ENCODE measurements at regions not wholly inside any gene's neighbourhood (a gene's known extent, or its start where the extent isn't known, plus 50 kb on each side); places are given as distances from the start of the nearest gene placed in this dataset.

- Mint-ChIP-seq H3K36me3 (ENCODE audit: low read depth) (peaks cover 2% of the 10 kb centered on the region), H3K4me1 (no peaks in the 10 kb centered on the region), H3K27me3 (ENCODE audit: low read depth, poor library complexity) (peaks cover 3% of the 10 kb centered on the region), H3K27ac (no peak overlapping the region), H3K4me3 (no peak overlapping the region), H3K9me3 (peaks cover 18% of the 10 kb centered on the region)
- TF ChIP-seq CTCF (IDR thresholded peaks at IDR 0.05), result no peak
- no peak for DNase-seq
These were observed 1190.3 kb upstream of the RAG2 start for GRCh38 chr11:37788141-37788877.

GRCh38 chr11:37786214-37786755 lies 1188.2 kb upstream of the RAG2 start:
- DNase-seq, result no peak
- Mint-ChIP-seq H3K27ac (no peak overlapping the region), H3K9me3 (peaks cover 36% of the 10 kb centered on the region), H3K36me3 (ENCODE audit: low read depth) (peaks cover 6% of the 10 kb centered on the region), H3K27me3 (ENCODE audit: low read depth, poor library complexity) (peaks cover 3% of the 10 kb centered on the region), H3K4me3 (no peak overlapping the region), H3K4me1 (no peaks in the 10 kb centered on the region)
- TF ChIP-seq CTCF (IDR thresholded peaks at IDR 0.05), result no peak

- H3K4me3 Mint-ChIP-seq, result no peak overlapping the region
- no peaks in the 10 kb centered on the region for H3K4me1 Mint-ChIP-seq
These were observed 1176.4 kb upstream of the RAG2 start for GRCh38 chr11:37774441-37774840.

GRCh38 chr11:37770145-37770544 lies 1172.1 kb upstream of the RAG2 start:
- no peaks in the 10 kb centered on the region for H3K27me3 Mint-ChIP-seq (ENCODE audit: low read depth, poor library complexity)
- H3K27ac Mint-ChIP-seq, result no peak overlapping the region
- no peak for TF ChIP-seq CTCF (IDR thresholded peaks at IDR 0.05)
- no peak overlapping the region for H3K4me3 Mint-ChIP-seq
- no peaks in the 10 kb centered on the region for H3K36me3 Mint-ChIP-seq (ENCODE audit: low read depth)
- H3K4me1 Mint-ChIP-seq, result no peaks in the 10 kb centered on the region
- DNase-seq, result no peak
- H3K9me3 Mint-ChIP-seq, result no peaks in the 10 kb centered on the region

More at GRCh38 chr11:37774441-37774840, 1176.4 kb upstream of the RAG2 start:
- Mint-ChIP-seq H3K36me3 (ENCODE audit: low read depth) (no peaks in the 10 kb centered on the region), H3K9me3 (no peaks in the 10 kb centered on the region), H3K27ac (no peak overlapping the region), H3K27me3 (ENCODE audit: low read depth, poor library complexity) (no peaks in the 10 kb centered on the region)
- no peak for TF ChIP-seq CTCF (IDR thresholded peaks at IDR 0.05)
- no peak for DNase-seq

GRCh38 chr11:37762079-37762478 lies 1164.0 kb upstream of the RAG2 start:
- Mint-ChIP-seq H3K4me3 (no peak overlapping the region), H3K4me1 (no peaks in the 10 kb centered on the region), H3K27me3 (ENCODE audit: low read depth, poor library complexity) (no peaks in the 10 kb centered on the region), H3K9me3 (no peaks in the 10 kb centered on the region), H3K36me3 (ENCODE audit: low read depth) (no peaks in the 10 kb centered on the region), H3K27ac (no peak overlapping the region)
- no peak for TF ChIP-seq CTCF (IDR thresholded peaks at IDR 0.05)
- DNase-seq, result no peak

GRCh38 chr11:37755521-37755920 lies 1157.5 kb upstream of the RAG2 start:
- DNase-seq, result no peak
- Mint-ChIP-seq H3K4me1 (no peaks in the 10 kb centered on the region), H3K36me3 (ENCODE audit: low read depth) (no peaks in the 10 kb centered on the region), H3K27me3 (ENCODE audit: low read depth, poor library complexity) (no peaks in the 10 kb centered on the region), H3K27ac (no peak overlapping the region), H3K9me3 (no peaks in the 10 kb centered on the region), H3K4me3 (no peak overlapping the region)
- no peak for TF ChIP-seq CTCF (IDR thresholded peaks at IDR 0.05)
